Neural progenitor cell (in vitro differentiated cells): ENCODE measurements at regions not wholly inside any gene's neighbourhood (a gene's known extent, or its start where the extent isn't known, plus 50 kb on each side); places are given as distances from the start of the nearest gene placed in this dataset.

ENCODE experiments used
- EZH2 ChIP-seq: fragments of 200-600 bp; sonication (generic); IDR thresholded peaks from 2 replicates; pipeline ENCODE4 v1.6.1; 2017; ENCODE audit warnings: antibody characterized with exemption, mild to moderate bottlenecking, moderate library complexity
- EZH2phosphoT487 ChIP-seq: fragments of 200-600 bp; sonication (generic); IDR thresholded peaks from 2 replicates; pipeline ENCODE4 v1.6.1; 2017; ENCODE audit warnings: antibody characterized with exemption
- TF ChIP-seq, protein P1 (sequence below): fragments of 200-600 bp; sonication (generic); IDR thresholded peaks from 2 replicates; pipeline ENCODE4 v1.5.1; 2017; ENCODE audit warnings: antibody characterized with exemption, mild to moderate bottlenecking

DNA sequence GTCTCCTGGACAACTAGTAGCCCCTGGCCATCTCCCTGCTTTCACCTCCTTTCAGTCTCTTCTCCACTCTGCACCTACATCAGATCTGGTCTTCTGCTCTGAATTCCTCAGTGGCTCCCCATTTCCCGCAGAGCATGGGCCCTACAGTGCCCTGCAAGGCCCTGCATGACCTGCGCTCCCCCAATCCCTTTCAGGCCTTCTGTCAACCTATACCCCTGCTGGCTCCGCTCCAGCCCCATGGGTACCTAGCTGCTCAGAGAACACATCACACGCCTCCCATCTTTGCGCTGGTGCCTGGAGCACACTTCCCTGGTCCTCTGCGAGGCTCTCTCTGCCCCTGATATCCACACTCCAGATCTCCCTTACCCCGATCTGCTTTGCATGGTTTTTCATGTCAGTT, 145.2 kb downstream of the KATNIP start:
- TF ChIP-seq, protein P1, sequence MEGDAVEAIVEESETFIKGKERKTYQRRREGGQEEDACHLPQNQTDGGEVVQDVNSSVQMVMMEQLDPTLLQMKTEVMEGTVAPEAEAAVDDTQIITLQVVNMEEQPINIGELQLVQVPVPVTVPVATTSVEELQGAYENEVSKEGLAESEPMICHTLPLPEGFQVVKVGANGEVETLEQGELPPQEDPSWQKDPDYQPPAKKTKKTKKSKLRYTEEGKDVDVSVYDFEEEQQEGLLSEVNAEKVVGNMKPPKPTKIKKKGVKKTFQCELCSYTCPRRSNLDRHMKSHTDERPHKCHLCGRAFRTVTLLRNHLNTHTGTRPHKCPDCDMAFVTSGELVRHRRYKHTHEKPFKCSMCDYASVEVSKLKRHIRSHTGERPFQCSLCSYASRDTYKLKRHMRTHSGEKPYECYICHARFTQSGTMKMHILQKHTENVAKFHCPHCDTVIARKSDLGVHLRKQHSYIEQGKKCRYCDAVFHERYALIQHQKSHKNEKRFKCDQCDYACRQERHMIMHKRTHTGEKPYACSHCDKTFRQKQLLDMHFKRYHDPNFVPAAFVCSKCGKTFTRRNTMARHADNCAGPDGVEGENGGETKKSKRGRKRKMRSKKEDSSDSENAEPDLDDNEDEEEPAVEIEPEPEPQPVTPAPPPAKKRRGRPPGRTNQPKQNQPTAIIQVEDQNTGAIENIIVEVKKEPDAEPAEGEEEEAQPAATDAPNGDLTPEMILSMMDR: no peak
- no peak for TF ChIP-seq EZH2
- no peak for TF ChIP-seq EZH2phosphoT487
